NT2/D1 (cell line): ENCODE measurements at regions not wholly inside any gene's neighbourhood (a gene's known extent, or its start where the extent isn't known, plus 50 kb on each side); places are given as distances from the start of the nearest gene placed in this dataset.

Experiments used
- SUZ12 ChIP-seq: IDR thresholded peaks from 2 replicates; pipeline ENCODE4 v1.6.1; 2011; ENCODE audit not compliant: insufficient read length, insufficient read depth; ENCODE audit errors: extremely low read depth
- YY1 ChIP-seq: IDR thresholded peaks from 2 replicates; pipeline ENCODE4 v1.6.1; 2011; ENCODE audit not compliant: insufficient read length, insufficient read depth
- ZNF274 ChIP-seq: IDR thresholded peaks from 2 replicates; pipeline ENCODE4 v1.6.1; 2011; ENCODE audit warnings: mild to moderate bottlenecking, low read depth, low read length

- TF ChIP-seq ZNF274: no peak
- no peak for TF ChIP-seq SUZ12
- TF ChIP-seq YY1: no peak
Observed at GRCh38 chr10:94123258-94123995, 129.7 kb downstream of the PLCE1 start.
